IMR-90 (cell line): ENCODE measurements at regions not wholly inside any gene's neighbourhood (a gene's known extent, or its start where the extent isn't known, plus 50 kb on each side); places are given as distances from the start of the nearest gene placed in this dataset.

ENCODE experiments used
- ATAC-seq: fragments of 200-7000 bp; cut with Tn5 transposase; 2 replicates; pipeline ENCODE4 v1.9.1; 2020; ENCODE audit warnings: low read depth, mild to moderate bottlenecking, moderate library complexity
- BruUV-seq: library from RNA; stranded (reverse); fragments of 400-500 nt; replicated peaks from 2 replicates; lab custom pipeline; 2021; lab: Mats Ljungman, UMichigan
- CTCF ChIA-PET: fragments of 300-600 bp; formaldehyde crosslinking; extraction: SDS; loops from one replicate; lab custom pipeline; 2021; ENCODE audit warnings: antibody characterized with exemption; lab: Yijun Ruan, JAX
- POLR2A ChIA-PET: fragments of 300-600 bp; sonication (Branson Sonifier 250); formaldehyde crosslinking; loops from one replicate; lab custom pipeline; 2022; ENCODE audit warnings: antibody characterized with exemption; ENCODE audit not compliant: unreplicated experiment; lab: Charles Lee
- DNase-seq: peaks from one replicate; pipeline ENCODE4 v3.0.0; 2013
- H2AFZ ChIP-seq: replicated peaks from 2 replicates; pipeline ENCODE3; 2013; ENCODE audit warnings: low read length, mild to moderate bottlenecking; ENCODE audit not compliant: poor library complexity
- H2AK5ac ChIP-seq: 2 replicates; pipeline ENCODE4 v1.6.1; 2013; ENCODE audit warnings: low read depth, low read length, inconsistent platforms
- H2AK9ac ChIP-seq: replicated peaks from 2 replicates; pipeline ENCODE3; 2013; ENCODE audit warnings: mild to moderate bottlenecking, low read depth, low read length, moderate library complexity; ENCODE audit not compliant: poor library complexity
- H2BK120ac ChIP-seq: 2 replicates; pipeline ENCODE4 v1.6.1; 2013; ENCODE audit warnings: low read depth, low read length, inconsistent platforms
- H2BK15ac ChIP-seq: 3 replicates; pipeline ENCODE4 v1.6.1; 2013; ENCODE audit warnings: low read depth, low read length, inconsistent platforms
- H2BK20ac ChIP-seq: 2 replicates; pipeline ENCODE4 v1.6.1; 2013; ENCODE audit warnings: low read depth, mild to moderate bottlenecking, inconsistent platforms, low read length, moderate library complexity
- H2BK5ac ChIP-seq: 2 replicates; pipeline ENCODE4 v1.6.1; 2013; ENCODE audit warnings: mild to moderate bottlenecking, low read depth, low read length, inconsistent platforms; ENCODE audit not compliant: poor library complexity, severe bottlenecking
- H3K14ac ChIP-seq: replicated peaks from 2 replicates; pipeline ENCODE4 v1.6.1; 2013; ENCODE audit warnings: low read depth, low read length, inconsistent platforms
- H3K18ac ChIP-seq: 2 replicates; pipeline ENCODE4 v1.6.1; 2013; ENCODE audit warnings: low read depth, low read length, control low read depth
- H3K23ac ChIP-seq: 2 replicates; pipeline ENCODE4 v1.6.1; 2013; ENCODE audit warnings: low read depth, low read length, inconsistent platforms
- H3K27ac ChIP-seq: 2 replicates; pipeline ENCODE4 v1.5.1; 2013; ENCODE audit warnings: mild to moderate bottlenecking, control low read depth, low read length; ENCODE audit not compliant: insufficient read depth
- H3K27me3 ChIP-seq: 2 replicates; pipeline ENCODE4 v1.6.1; 2013; ENCODE audit warnings: low read length; ENCODE audit not compliant: control insufficient read depth, insufficient read depth
- H3K36me3 ChIP-seq: 2 replicates; pipeline ENCODE4 v1.6.1; 2013; ENCODE audit warnings: low read length, mixed read lengths; ENCODE audit not compliant: control insufficient read depth, insufficient read depth
- H3K4ac ChIP-seq: 2 replicates; pipeline ENCODE4 v1.6.1; 2013; ENCODE audit warnings: low read depth, low read length, inconsistent platforms
- H3K4me1 ChIP-seq: 2 replicates; pipeline ENCODE4 v1.6.1; 2013; ENCODE audit warnings: low read length, mixed read lengths; ENCODE audit not compliant: control insufficient read depth, insufficient read depth
- H3K4me2 ChIP-seq: 2 replicates; pipeline ENCODE4 v1.6.1; 2013; ENCODE audit warnings: low read depth, mild to moderate bottlenecking, control low read depth, low read length, moderate library complexity
- H3K4me3 ChIP-seq: 2 replicates; pipeline ENCODE4 v1.5.1; 2013; ENCODE audit warnings: low read depth, mild to moderate bottlenecking, control low read depth, low read length, moderate library complexity; ENCODE audit not compliant: insufficient read depth
- H3K56ac ChIP-seq: 2 replicates; pipeline ENCODE4 v1.6.1; 2013; ENCODE audit warnings: low read length, inconsistent platforms; ENCODE audit not compliant: insufficient read depth; ENCODE audit errors: extremely low read depth
- H3K79me1 ChIP-seq, 2 experiments: 2 replicates each; pipeline ENCODE4 v1.6.1; 2013; ENCODE audit warnings: low read length in 2 of 2, inconsistent platforms in 1 of 2, low read depth in 1 of 2
- H3K9ac ChIP-seq: 2 replicates; pipeline ENCODE4 v1.6.1; 2013; ENCODE audit warnings: low read depth, low read length, control low read depth
- H3K9me1 ChIP-seq: 2 replicates; pipeline ENCODE4 v1.6.1; 2013; ENCODE audit warnings: low read length, inconsistent platforms; ENCODE audit not compliant: insufficient read depth
- H3K9me3 ChIP-seq: 2 replicates; pipeline ENCODE4 v1.6.1; 2013; ENCODE audit warnings: low read length; ENCODE audit not compliant: control insufficient read depth, insufficient read depth
- H4K20me1 ChIP-seq: 2 replicates; pipeline ENCODE4 v1.6.1; 2013; ENCODE audit warnings: low read length, inconsistent platforms; ENCODE audit not compliant: insufficient read depth
- H4K5ac ChIP-seq: 2 replicates; pipeline ENCODE4 v1.6.1; 2013; ENCODE audit warnings: mild to moderate bottlenecking, low read depth, low read length, control low read depth
- H4K8ac ChIP-seq, 2 experiments: 2 replicates each; pipeline ENCODE4 v1.6.1; 2013; ENCODE audit warnings: low read depth in 2 of 2, low read length in 2 of 2, control low read depth in 1 of 2, inconsistent platforms in 1 of 2
- H4K91ac ChIP-seq: 2 replicates; pipeline ENCODE4 v1.6.1; 2013; ENCODE audit warnings: low read depth, low read length, inconsistent platforms; ENCODE audit not compliant: insufficient read depth
- BHLHE40 ChIP-seq: fragments of 150-350 bp; IDR thresholded peaks from 2 replicates; pipeline ENCODE4 v1.6.1; 2016; ENCODE audit warnings: mild to moderate bottlenecking, low read depth, low read length
- CEBPB ChIP-seq: IDR thresholded peaks from 2 replicates; pipeline ENCODE4 v1.6.1; 2012; ENCODE audit warnings: low read depth, low read length, improper control_type of control experiment
- CHD1 ChIP-seq: IDR thresholded peaks from 2 replicates; pipeline ENCODE4 v1.6.1; 2012; ENCODE audit warnings: low read depth, low read length, improper control_type of control experiment
- FOS ChIP-seq: fragments of 150-350 bp; IDR thresholded peaks from 2 replicates; pipeline ENCODE4 v1.6.1; 2016; ENCODE audit warnings: low read depth, low read length
- MAFK ChIP-seq: IDR thresholded peaks from 2 replicates; pipeline ENCODE4 v1.6.1; 2012; ENCODE audit warnings: low read depth, low read length, improper control_type of control experiment
- MAZ ChIP-seq: IDR thresholded peaks from 2 replicates; pipeline ENCODE4 v1.6.1; 2012; ENCODE audit warnings: low read depth, mild to moderate bottlenecking, low read length, improper control_type of control experiment, moderate library complexity, borderline replicate concordance
- MXI1 ChIP-seq: IDR thresholded peaks from 2 replicates; pipeline ENCODE4 v1.6.1; 2012; ENCODE audit warnings: low read depth, mild to moderate bottlenecking, low read length, moderate library complexity, borderline replicate concordance
- NFE2L2 ChIP-seq: fragments of 150-350 bp; IDR thresholded peaks from 2 replicates; pipeline ENCODE4 v1.6.1; 2016; ENCODE audit warnings: low read depth, mild to moderate bottlenecking, low read length
- POLR2A ChIP-seq: IDR thresholded peaks from 2 replicates; pipeline ENCODE4 v1.6.1; 2012; ENCODE audit warnings: mild to moderate bottlenecking, low read depth, low read length
- RAD21 ChIP-seq: IDR thresholded peaks from 2 replicates; pipeline ENCODE4 v1.6.1; 2012; ENCODE audit warnings: low read length, improper control_type of control experiment
- RCOR1 ChIP-seq: IDR thresholded peaks from 2 replicates; pipeline ENCODE4 v1.6.1; 2012; ENCODE audit warnings: mild to moderate bottlenecking, low read length, improper control_type of control experiment; ENCODE audit not compliant: insufficient replicate concordance
- RFX5 ChIP-seq: IDR thresholded peaks from 2 replicates; pipeline ENCODE4 v1.8.0; 2012; ENCODE audit warnings: low read depth, mild to moderate bottlenecking, low read length, moderate library complexity
- SMC3 ChIP-seq: fragments of 150-350 bp; IDR thresholded peaks from 2 replicates; pipeline ENCODE4 v1.6.1; 2016; ENCODE audit warnings: low read depth, mild to moderate bottlenecking, antibody characterized with exemption, low read length, moderate library complexity
- WGBS, 2 experiments: methylation state at CpG; one replicate each; pipeline versions ENCODE4 v1.1.5 to v1.1.7; 2013; ENCODE audit warnings: missing lambda C conversion rate in 2 of 2; ENCODE audit not compliant: insufficient read length in 1 of 2; ENCODE audit errors: extremely low coverage in 2 of 2; 5-methylcytosine and 5-hydroxymethylcytosine counted together
- dilution Hi-C: fragments of 300-500 bp; cut with HindIII; formaldehyde crosslinking; loops from one replicate; pipeline ENCODE4 v1.14.3; 2018; ENCODE audit warnings: low sequenced_read_pairs; ENCODE audit not compliant: unreplicated experiment
- in situ Hi-C: fragments of 300-500 bp; cut with MboI; formaldehyde crosslinking; loops from 3 replicates; pipeline ENCODE4 v1.14.3; 2019; ENCODE audit warnings: low sequenced_read_pairs, inconsistent platforms, mixed read lengths
- intact Hi-C: fragments of 100-400 bp; cut with micrococcal nuclease; formaldehyde crosslinking; loops from 2 replicates; pipeline ENCODE4 v1.10.0; 2022
- TF ChIP-seq, protein P1 (sequence below): fragments of 150-350 bp; IDR thresholded peaks from 2 replicates; pipeline ENCODE4 v1.6.1; 2017; ENCODE audit warnings: mild to moderate bottlenecking, antibody characterized with exemption, low read length, low read depth
- TF ChIP-seq, protein P2 (sequence below): fragments of 150-350 bp; IDR thresholded peaks from 2 replicates; pipeline ENCODE4 v1.6.1; 2016; ENCODE audit warnings: low read depth, mild to moderate bottlenecking, low read length, moderate library complexity, borderline replicate concordance

DNA sequence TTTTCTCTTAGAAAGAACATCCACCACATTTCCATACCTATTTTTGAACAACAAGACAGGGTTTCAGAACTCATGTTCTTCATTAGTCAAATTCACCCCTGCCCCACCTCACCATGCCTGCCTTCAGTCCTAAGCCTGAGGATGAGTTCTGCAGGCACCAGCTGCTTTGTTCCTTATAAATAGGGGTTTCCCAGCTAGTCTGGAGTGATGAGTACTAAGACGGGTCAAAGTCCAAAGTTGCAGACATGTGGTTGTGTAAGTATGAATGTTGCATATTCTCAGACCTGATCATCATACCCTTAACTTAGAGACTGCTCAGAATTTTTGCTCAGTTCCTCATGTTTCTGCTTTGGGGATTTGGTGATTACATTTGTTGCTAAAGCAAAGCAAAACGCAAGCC is 257.7 kb upstream of the CDYL start:
- H3K9ac ChIP-seq: no peak overlapping the region
- H3K56ac ChIP-seq: no peak overlapping the region
- H3K9me3 ChIP-seq: peaks cover 3% of the 10 kb centered on the region; the same call in 1 of the 2 replicates
- dilution Hi-C loops: no loop called here
- H4K91ac ChIP-seq: no peak overlapping the region
- H3K27me3 ChIP-seq: no peaks in the 10 kb centered on the region; the same call in none of the 2 replicates
- in situ Hi-C loops: no loop called here
- H4K5ac ChIP-seq: no peak overlapping the region
- no peaks in the 10 kb centered on the region for H3K9me1 ChIP-seq
- no peak overlapping the region for H3K27ac ChIP-seq
- H2AFZ ChIP-seq: no peak overlapping the region
- WGBS, 2 experiments: no CpG with 5 or more reads among the region's 2 CpGs
- H3K79me1 ChIP-seq: no peaks in the 10 kb centered on the region
- H3K36me3 ChIP-seq: no peaks in the 10 kb centered on the region
- POLR2A ChIA-PET: no interaction called here
- H2BK15ac ChIP-seq: no peak overlapping the region
- no peak overlapping the region for H2AK9ac ChIP-seq
- H3K4me2 ChIP-seq: no peak overlapping the region; the same call in 1 of the 2 replicates
- no peaks in the 10 kb centered on the region for H4K20me1 ChIP-seq
- H2BK120ac ChIP-seq: no peak overlapping the region
- H2BK20ac ChIP-seq: no peak overlapping the region
- H3K18ac ChIP-seq: no peak overlapping the region
- BruUV-seq: no TSS peak
- ATAC-seq (peak; percentile 96), DNase-seq (peak; percentile 94)
- no peak overlapping the region for H3K4ac ChIP-seq
- no peaks in the 10 kb centered on the region for H3K4me1 ChIP-seq
- no peak overlapping the region for H2BK5ac ChIP-seq
- intact Hi-C loops: no loop called here
- H2AK5ac ChIP-seq: no peak overlapping the region
- TF ChIP-seq MAFK (no peak), NFE2L2 (no peak), SMC3 (no peak; the same call in 1 of the 2 replicates), RFX5 (no peak), MXI1 (no peak), POLR2A (no peak), FOS (peak; percentile 58), CHD1 (no peak), BHLHE40 (no peak), MAZ (no peak), RCOR1 (peak; percentile 26), CEBPB (peak; percentile 75), RAD21 (no peak)
- TF ChIP-seq, protein P1, sequence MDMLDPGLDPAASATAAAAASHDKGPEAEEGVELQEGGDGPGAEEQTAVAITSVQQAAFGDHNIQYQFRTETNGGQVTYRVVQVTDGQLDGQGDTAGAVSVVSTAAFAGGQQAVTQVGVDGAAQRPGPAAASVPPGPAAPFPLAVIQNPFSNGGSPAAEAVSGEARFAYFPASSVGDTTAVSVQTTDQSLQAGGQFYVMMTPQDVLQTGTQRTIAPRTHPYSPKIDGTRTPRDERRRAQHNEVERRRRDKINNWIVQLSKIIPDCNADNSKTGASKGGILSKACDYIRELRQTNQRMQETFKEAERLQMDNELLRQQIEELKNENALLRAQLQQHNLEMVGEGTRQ: no peak
- TF ChIP-seq, protein P2, sequence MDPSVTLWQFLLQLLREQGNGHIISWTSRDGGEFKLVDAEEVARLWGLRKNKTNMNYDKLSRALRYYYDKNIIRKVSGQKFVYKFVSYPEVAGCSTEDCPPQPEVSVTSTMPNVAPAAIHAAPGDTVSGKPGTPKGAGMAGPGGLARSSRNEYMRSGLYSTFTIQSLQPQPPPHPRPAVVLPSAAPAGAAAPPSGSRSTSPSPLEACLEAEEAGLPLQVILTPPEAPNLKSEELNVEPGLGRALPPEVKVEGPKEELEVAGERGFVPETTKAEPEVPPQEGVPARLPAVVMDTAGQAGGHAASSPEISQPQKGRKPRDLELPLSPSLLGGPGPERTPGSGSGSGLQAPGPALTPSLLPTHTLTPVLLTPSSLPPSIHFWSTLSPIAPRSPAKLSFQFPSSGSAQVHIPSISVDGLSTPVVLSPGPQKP: no peak
- CTCF ChIA-PET: no interaction called here
- no peak overlapping the region for H3K4me3 ChIP-seq
- no peak overlapping the region for H3K14ac ChIP-seq
- no peak overlapping the region for H4K8ac ChIP-seq
- no peak overlapping the region for H3K23ac ChIP-seq
